ENCODE measurements at regions not wholly inside any gene's neighbourhood (a gene's known extent, or its start where the extent isn't known, plus 50 kb on each side); places are given as distances from the start of the nearest gene placed in this dataset.
A peak's percentile ranks its signal among the peaks of the same experiment; 100 is the strongest.

DNA sequence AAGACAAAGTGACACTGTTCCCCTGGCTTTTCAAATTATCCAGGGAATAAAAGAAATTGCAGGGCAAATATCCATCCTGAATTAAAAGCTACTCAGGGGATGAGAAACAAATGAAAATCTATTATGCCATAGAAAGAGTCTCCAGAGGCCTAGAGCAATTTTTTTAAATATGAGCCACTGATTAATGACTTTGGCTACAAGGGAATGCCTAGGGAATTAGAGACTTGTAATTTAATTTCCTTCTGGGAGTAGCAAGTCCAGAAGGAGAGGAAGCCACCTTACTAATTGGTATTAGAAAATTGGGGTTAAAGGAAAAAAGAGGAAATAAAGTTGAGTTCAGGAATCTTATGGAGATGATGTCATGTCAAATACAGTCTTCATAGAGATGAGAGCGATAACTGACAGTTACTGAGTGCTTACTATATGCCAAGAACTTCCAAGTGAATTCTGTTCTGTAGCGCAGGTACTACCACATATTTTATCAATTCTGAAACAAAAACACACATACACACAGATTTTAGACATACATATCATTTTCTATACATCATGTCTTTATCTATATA is 304.4 kb downstream of the DUSP6 start:
- H3K36me3 ChIP-seq (ENCODE audit: insufficient read depth): no peaks in the 10 kb centered on the region
- H3K27ac ChIP-seq: no peak overlapping the region
- no peaks in the 10 kb centered on the region for H3K79me2 ChIP-seq (ENCODE audit: insufficient read depth, low read depth)
- H3K4me2 ChIP-seq: no peak overlapping the region
- no peaks in the 10 kb centered on the region for H4K20me1 ChIP-seq (ENCODE audit: insufficient read depth)
- TF ChIP-seq, protein P1, sequence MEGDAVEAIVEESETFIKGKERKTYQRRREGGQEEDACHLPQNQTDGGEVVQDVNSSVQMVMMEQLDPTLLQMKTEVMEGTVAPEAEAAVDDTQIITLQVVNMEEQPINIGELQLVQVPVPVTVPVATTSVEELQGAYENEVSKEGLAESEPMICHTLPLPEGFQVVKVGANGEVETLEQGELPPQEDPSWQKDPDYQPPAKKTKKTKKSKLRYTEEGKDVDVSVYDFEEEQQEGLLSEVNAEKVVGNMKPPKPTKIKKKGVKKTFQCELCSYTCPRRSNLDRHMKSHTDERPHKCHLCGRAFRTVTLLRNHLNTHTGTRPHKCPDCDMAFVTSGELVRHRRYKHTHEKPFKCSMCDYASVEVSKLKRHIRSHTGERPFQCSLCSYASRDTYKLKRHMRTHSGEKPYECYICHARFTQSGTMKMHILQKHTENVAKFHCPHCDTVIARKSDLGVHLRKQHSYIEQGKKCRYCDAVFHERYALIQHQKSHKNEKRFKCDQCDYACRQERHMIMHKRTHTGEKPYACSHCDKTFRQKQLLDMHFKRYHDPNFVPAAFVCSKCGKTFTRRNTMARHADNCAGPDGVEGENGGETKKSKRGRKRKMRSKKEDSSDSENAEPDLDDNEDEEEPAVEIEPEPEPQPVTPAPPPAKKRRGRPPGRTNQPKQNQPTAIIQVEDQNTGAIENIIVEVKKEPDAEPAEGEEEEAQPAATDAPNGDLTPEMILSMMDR (conservative IDR thresholded peaks at IDR 0.05; ENCODE audit: low read depth, low read length): no peak
- H3K27me3 ChIP-seq (ENCODE audit: insufficient read depth, low read depth): no peaks in the 10 kb centered on the region
- peaks cover 25% of the 10 kb centered on the region for H3K4me1 ChIP-seq (ENCODE audit: low read depth, poor library complexity, severe bottlenecking)
- no peak overlapping the region for H3K9ac ChIP-seq
- no peak overlapping the region for H2AFZ ChIP-seq (ENCODE audit: low read depth)
- no peak overlapping the region for H3K4me3 ChIP-seq (IDR thresholded peaks at IDR 0.05; ENCODE audit: insufficient read depth, low read depth, low read length)

DNA sequence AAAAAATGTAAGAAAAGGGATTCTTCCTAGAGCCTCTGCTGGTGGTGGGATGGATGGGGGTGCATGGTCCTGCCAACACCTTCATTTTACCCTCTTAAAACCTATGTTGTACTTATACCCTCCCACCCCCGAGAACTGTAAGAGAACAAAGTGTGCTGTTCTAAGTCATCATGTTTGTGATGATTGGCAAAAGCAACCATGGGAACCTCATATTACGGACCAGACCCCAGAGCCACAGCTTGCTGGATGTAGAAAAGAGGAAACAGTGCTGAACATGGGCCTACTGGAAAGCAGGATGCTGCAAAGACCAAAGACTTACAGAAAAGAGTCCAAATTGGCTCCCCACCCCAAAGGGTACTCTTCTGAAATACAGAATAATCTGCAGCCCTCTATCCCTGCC is 311.2 kb downstream of the DUSP6 start:
- H3K27me3 ChIP-seq (ENCODE audit: insufficient read depth, low read depth): no peaks in the 10 kb centered on the region
- 0 out of 2 replicates have a peak overlapping the region, but pooled peaks have one; percentile 46 for H2AFZ ChIP-seq (ENCODE audit: low read depth)
- peak overlapping the region; percentile 92 for H3K27ac ChIP-seq
- peak overlapping the region; percentile 73; the same call in 1 of the 2 replicates for H3K4me2 ChIP-seq
- no peaks in the 10 kb centered on the region for H3K79me2 ChIP-seq (ENCODE audit: insufficient read depth, low read depth)
- H3K9ac ChIP-seq: peak overlapping the region; percentile 36; the same call in 1 of the 2 replicates
- TF ChIP-seq, protein P1 (conservative IDR thresholded peaks at IDR 0.05; ENCODE audit: low read depth, low read length): no peak
- no peak overlapping the region for H3K4me3 ChIP-seq (IDR thresholded peaks at IDR 0.05; ENCODE audit: insufficient read depth, low read depth, low read length)
- no peaks in the 10 kb centered on the region for H4K20me1 ChIP-seq (ENCODE audit: insufficient read depth)
- peaks cover 73% of the 10 kb centered on the region for H3K4me1 ChIP-seq (ENCODE audit: low read depth, poor library complexity, severe bottlenecking)
- no peaks in the 10 kb centered on the region for H3K36me3 ChIP-seq (ENCODE audit: insufficient read depth)

DNA sequence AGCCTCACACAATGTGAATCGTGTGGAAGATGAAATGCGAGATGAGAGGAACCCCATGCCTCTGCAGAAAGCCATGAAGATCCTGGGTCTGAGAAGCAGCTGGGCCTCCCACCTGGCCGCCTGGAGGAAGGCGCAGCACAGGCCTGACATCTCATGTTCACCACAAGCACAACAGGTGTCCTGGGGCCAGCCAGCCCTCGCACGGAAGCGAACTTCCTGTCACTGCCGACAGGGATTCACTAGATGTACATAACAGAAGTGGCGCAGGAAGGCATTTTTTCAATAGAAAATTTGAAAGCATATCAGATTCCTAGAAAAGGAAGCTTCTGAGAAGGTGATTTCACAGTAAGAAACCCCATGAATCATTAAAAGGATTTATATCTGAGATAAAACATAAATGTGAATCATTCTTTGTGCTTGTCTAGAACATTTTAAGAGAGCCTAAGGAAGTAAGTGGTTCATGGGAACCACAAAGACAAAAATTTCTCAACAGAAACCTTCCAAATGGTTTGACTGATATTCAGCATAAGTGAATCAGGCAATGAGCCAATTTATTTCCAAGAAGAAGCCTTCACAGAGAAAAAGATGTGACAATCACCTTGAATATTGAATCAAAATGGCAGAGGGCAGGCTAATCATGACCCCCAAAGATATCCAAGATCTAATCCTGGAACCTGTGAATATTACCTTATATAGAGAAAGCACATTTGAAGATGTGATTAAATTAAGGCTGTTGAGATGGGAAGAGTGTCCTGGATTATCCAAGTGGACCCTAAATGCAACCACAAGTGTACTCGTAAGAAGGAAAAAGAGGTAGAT is 311.9 kb downstream of the DUSP6 start:
- Histone ChIP-seq H3K4me2 (peak overlapping the region; percentile 73), H3K4me1 (ENCODE audit: low read depth, poor library complexity, severe bottlenecking) (peaks cover 73% of the 10 kb centered on the region), H3K9ac (peak overlapping the region; percentile 36; the same call in 1 of the 2 replicates), H3K79me2 (ENCODE audit: insufficient read depth, low read depth) (no peaks in the 10 kb centered on the region), H4K20me1 (ENCODE audit: insufficient read depth) (no peaks in the 10 kb centered on the region), H3K4me3 (IDR thresholded peaks at IDR 0.05; ENCODE audit: insufficient read depth, low read depth, low read length) (no peak overlapping the region), H2AFZ (ENCODE audit: low read depth) (peak overlapping the region; percentile 46; the same call in 1 of the 2 replicates), H3K27me3 (ENCODE audit: insufficient read depth, low read depth) (no peaks in the 10 kb centered on the region), H3K36me3 (ENCODE audit: insufficient read depth) (no peaks in the 10 kb centered on the region), H3K27ac (peak overlapping the region; percentile 92)
- TF ChIP-seq, protein P1 (conservative IDR thresholded peaks at IDR 0.05; ENCODE audit: low read depth, low read length): peak; percentile 36; the same call in 1 of the 2 replicates

DNA sequence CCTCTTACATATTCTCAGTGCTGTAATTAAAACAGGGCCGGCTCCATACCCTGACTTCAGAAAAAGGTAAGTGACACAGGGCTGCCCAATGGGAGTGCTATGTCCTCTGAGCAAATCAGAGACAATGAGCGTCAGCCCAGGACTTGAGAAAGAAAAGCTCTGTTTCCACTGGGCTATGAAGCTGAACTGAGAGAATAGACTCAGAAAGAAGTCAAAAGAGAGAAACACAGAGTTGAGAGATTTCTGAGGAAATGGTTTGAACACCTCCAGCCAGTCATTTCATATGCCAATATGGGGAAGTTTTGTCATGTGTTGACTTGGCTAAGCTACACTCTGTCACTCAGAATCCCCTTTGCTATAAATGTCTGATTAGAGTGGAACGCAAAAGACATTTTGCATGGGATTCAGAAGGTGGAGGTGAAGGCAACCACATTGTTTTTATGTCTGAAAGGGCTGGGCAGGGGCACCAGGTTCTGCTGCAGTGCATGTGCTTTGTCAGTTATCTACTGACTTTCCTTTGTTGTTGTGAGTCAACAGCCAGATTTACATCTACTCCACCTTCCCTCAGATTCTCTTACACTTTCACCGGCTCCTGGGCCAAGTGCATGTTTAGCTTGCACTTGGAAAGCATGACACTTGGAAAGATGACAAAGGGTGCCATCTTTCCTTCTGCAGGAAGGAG is 313.3 kb downstream of the DUSP6 start:
- Histone ChIP-seq H4K20me1 (ENCODE audit: insufficient read depth) (no peaks in the 10 kb centered on the region), H2AFZ (ENCODE audit: low read depth) (peak overlapping the region; percentile 62), H3K36me3 (ENCODE audit: insufficient read depth) (no peaks in the 10 kb centered on the region), H3K27me3 (ENCODE audit: insufficient read depth, low read depth) (no peaks in the 10 kb centered on the region), H3K27ac (peak overlapping the region; percentile 92), H3K4me2 (peak overlapping the region; percentile 71), H3K4me3 (IDR thresholded peaks at IDR 0.05; ENCODE audit: insufficient read depth, low read depth, low read length) (no peak overlapping the region), H3K79me2 (ENCODE audit: insufficient read depth, low read depth) (no peaks in the 10 kb centered on the region), H3K4me1 (ENCODE audit: low read depth, poor library complexity, severe bottlenecking) (peaks cover 66% of the 10 kb centered on the region), H3K9ac (peak overlapping the region; percentile 36; the same call in 1 of the 2 replicates)
- TF ChIP-seq, protein P1 (conservative IDR thresholded peaks at IDR 0.05; ENCODE audit: low read depth, low read length): no peak
